Motor neuron (in vitro differentiated cells): ENCODE measurements at regions not wholly inside any gene's neighbourhood (a gene's known extent, or its start where the extent isn't known, plus 50 kb on each side); places are given as distances from the start of the nearest gene placed in this dataset.

Experiments
- ATAC-seq, 8 experiments: fragments of 200-7000 bp; cut with Tn5 transposase; replicated peaks in 6 of 8; 2 replicates each; pipeline ENCODE4 v1.8.0; 2021; ENCODE audit warnings: mild to moderate bottlenecking in 8 of 8, moderate library complexity in 8 of 8
- H3K27ac ChIP-seq, 2 donors: fragments of 250-450 bp; sonication (Bioruptor Pico); 2 replicates each; pipeline ENCODE4 v1.9.0; 2021; ENCODE audit warnings: antibody characterized with exemption in 2 of 2, mild to moderate bottlenecking in 2 of 2, moderate library complexity in 1 of 2
- H3K4me1 ChIP-seq, 2 donors: fragments of 250-450 bp; sonication (Bioruptor Pico); replicated peaks in 1 of 2; 2 replicates each; pipeline ENCODE4 v1.6.1; 2021; ENCODE audit warnings: antibody characterized with exemption in 2 of 2, mild to moderate bottlenecking in 2 of 2, moderate library complexity in 1 of 2
- H3K4me3 ChIP-seq, 5 donors: fragments of 250-450 bp; sonication (Bioruptor Pico); 2 replicates each; pipeline ENCODE4 v1.9.0; 2021; ENCODE audit warnings: antibody characterized with exemption in 5 of 5, mild to moderate bottlenecking in 5 of 5, moderate library complexity in 4 of 5
- WGBS, 10 experiments: fragments of 450-650 bp; shearing (Covaris generic); methylation state at CpG; one replicate each; pipeline ENCODE4 v1.0.0; 2022; 5-methylcytosine and 5-hydroxymethylcytosine counted together
- in situ Hi-C, 9 experiments: fragments of 400-800 bp; cut with MboI; loops; one replicate each; pipeline ENCODE4 v1.15.0; 2021; ENCODE audit warnings: low sequenced_read_pairs in 9 of 9, low pct_unique_long_range_greater_than_20kb in 2 of 9; ENCODE audit not compliant: unreplicated experiment in 9 of 9

DNA sequence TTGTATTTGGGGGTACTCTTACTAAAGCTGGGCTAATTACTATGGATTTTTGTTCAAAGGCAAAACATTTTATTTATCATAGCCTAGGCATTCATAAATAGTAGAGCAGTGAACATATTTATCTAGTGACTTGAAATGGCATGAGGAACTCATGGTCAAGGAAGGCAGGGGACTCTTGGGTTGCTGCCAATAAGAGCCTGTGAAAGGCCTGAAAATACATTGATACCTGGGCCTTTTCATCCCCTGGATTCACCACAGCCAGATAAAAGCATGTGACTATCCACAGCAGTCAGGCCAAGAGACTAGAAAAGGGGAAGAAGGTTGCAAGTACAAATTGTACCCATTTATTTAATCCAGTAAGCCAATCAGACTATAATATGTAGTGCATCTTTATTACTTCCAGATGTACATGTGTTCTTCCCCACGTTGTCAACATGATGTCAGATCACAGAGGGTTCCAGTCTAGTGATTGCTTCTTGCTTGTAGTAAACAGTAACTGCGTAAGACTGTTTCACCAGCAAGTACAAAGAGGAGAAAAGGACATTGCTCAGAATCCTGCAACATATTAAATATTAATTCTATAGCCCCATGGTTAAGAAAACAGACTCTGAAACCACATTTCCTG, 409.7 kb downstream of the NOVA1 start:
- Histone ChIP-seq H3K4me1 (peaks cover 0 to 11% of the 10 kb centered on the region in 2 donors), H3K27ac (no peak overlapping the region), H3K4me3 (no peak overlapping the region)
- no peak for ATAC-seq
- 8 to 92% (median 80%) methylated on average over 1 to 2 of the region's 2 CpGs; no CpG with 5 or more reads in 3 of the 10 experiments for WGBS, 10 experiments
- in situ Hi-C loops = no loop called here

- WGBS, 10 experiments = 10 to 100% (median 69%) methylated on average over 1 to 2 of the region's 2 CpGs; no CpG with 5 or more reads in 1 of the 10 experiments
- H3K27ac ChIP-seq = no peak overlapping the region
- peaks cover 4 to 20% of the 10 kb centered on the region in 2 donors for H3K4me1 ChIP-seq
- in situ Hi-C loops = no loop called here
- H3K4me3 ChIP-seq = no peak overlapping the region
- ATAC-seq = no peak
Observed at GRCh38 chr14:26180221-26180620, 417.6 kb downstream of the NOVA1 start.

- H3K4me1 ChIP-seq = peaks cover 4 to 28% of the 10 kb centered on the region in 2 donors
- ATAC-seq = peak in 2 of 8 experiments; percentile 18 to 24
- in situ Hi-C loops = no loop called here
- no peak overlapping the region for H3K4me3 ChIP-seq
- WGBS, 10 experiments = 56 to 97% (median 90%) methylated on average over 5 to 14 of the region's 14 CpGs; no CpG with 5 or more reads in 2 of the 10 experiments
- no peak overlapping the region for H3K27ac ChIP-seq
Observed at GRCh38 chr14:26175658-26176057, 422.2 kb downstream of the NOVA1 start.

- ATAC-seq = no peak
- 15 to 100% (median 79%) methylated on average over 2 of the region's 2 CpGs; no CpG with 5 or more reads in 3 of the 10 experiments for WGBS, 10 experiments
- Histone ChIP-seq H3K4me1 (peaks cover 4 to 24% of the 10 kb centered on the region in 2 donors), H3K4me3 (no peak overlapping the region), H3K27ac (no peak overlapping the region)
- in situ Hi-C loops = no loop called here
Observed at GRCh38 chr14:26174395-26174794, 423.4 kb downstream of the NOVA1 start.

- peaks cover 4 to 24% of the 10 kb centered on the region in 2 donors for H3K4me1 ChIP-seq
- in situ Hi-C loops = no loop called here
- no peak overlapping the region for H3K27ac ChIP-seq
- H3K4me3 ChIP-seq = no peak overlapping the region
- no peak for ATAC-seq
- 0 to 77% (median 39%) methylated on average over 1 to 2 of the region's 2 CpGs; no CpG with 5 or more reads in 2 of the 10 experiments for WGBS, 10 experiments
Observed at GRCh38 chr14:26173581-26174110, 424.2 kb downstream of the NOVA1 start.

DNA sequence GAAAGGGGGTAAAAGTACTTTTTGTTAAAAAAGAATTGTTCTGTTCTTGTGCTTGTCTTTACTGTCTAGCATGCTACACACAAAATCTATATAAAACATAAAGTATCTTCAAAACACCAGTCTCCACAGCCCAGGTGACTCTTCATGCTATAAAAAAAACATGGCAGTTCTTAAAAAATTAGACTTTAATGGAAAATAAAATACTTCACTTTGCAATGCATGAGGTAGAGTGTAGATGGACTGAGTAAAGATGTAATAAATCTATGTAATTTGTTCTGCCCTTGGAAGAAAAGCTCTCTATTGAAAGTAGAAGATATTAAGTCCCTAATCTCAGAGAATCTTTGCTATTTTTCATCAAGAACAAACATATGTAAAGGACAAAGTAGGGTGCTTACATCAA, 425.4 kb downstream of the NOVA1 start:
- Histone ChIP-seq H3K27ac (no peak overlapping the region), H3K4me3 (no peak overlapping the region), H3K4me1 (peaks cover 4 to 24% of the 10 kb centered on the region in 2 donors)
- in situ Hi-C loops = no loop called here
- ATAC-seq = peak in 4 of 8 experiments; percentile 25 to 58 (median 48)

DNA sequence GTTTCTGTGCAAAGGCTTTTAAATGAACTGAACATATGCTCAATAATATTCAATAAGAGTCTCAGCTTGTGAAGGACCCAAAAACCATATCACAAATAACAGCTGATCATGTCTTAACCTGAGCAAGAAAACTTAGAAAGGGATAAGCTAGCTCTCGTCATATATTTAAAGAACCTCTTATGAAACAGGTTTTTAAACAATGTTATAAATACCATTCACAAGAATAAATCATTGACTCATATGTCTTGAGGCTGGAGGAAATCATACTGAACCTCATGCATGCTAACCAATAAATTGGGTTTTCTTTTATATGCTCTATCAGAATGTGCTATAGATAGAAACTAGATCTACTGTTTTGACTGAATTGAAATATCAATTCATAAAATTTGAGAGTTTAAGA, 426.9 kb downstream of the NOVA1 start:
- Histone ChIP-seq H3K27ac (no peak overlapping the region), H3K4me3 (no peak overlapping the region), H3K4me1 (peaks cover 3 to 12% of the 10 kb centered on the region in 2 donors)
- WGBS, 10 experiments = 0 to 100% (median 88%) methylated on average over 1 of the region's 1 CpG; no CpG with 5 or more reads in 1 of the 10 experiments
- ATAC-seq = no peak
- in situ Hi-C loops = no loop called here

DNA sequence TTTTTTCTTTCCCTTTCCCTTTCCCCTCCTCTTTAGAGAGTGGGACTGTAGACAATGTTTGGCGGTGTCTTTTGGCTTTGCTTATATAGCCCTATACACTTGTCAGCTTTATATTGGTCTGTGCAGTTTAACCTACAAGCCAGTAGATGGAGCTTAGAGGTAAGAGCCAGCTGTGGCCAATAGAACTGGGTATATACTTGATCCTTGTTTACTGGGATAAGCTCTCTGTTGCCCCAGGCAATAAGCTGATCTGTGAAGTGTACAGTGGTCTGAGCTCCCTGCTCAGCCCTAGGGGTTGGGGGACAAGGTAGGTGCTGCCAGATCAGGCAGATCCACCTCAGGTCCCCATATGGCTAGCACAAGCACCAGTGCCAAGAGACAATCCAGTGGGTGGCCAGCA, 434.1 kb downstream of the NOVA1 start:
- WGBS, 10 experiments = 56 to 100% (median 80%) methylated on average over 1 of the region's 1 CpG; no CpG with 5 or more reads in 5 of the 10 experiments

DNA sequence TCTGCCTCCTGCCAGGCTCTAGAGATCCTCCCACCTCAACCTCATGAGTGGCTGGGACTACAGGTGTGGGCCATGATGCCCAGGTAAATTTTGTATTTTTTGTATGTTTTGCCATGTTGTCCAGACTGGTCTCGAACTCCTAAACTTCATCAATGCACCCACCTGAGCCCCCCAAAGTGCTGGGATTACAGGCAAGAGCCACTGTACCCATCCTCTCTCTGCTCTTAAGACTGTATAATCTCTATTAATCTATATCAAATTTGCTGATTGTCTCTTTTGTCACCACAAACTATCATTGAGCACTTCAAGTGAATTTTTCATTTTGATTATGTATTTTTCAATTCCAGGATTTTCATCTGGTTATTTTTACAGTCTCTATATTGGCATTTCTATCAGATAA, 440.3 kb downstream of the NOVA1 start:
- H3K27ac ChIP-seq = no peak overlapping the region
- no peak overlapping the region for H3K4me3 ChIP-seq
- ATAC-seq = no peak
- no peaks in the 10 kb centered on the region for H3K4me1 ChIP-seq
- in situ Hi-C loops = no loop called here
- 0 to 100% (median 0%) methylated on average over 1 of the region's 1 CpG; no CpG with 5 or more reads in 4 of the 10 experiments for WGBS, 10 experiments

More for the DNA sequence above, 434.1 kb downstream of the NOVA1 start:
- ATAC-seq = peak in 6 of 8 experiments; percentile 16 to 76 (median 52)
- in situ Hi-C loops = no loop called here
- no peaks in the 10 kb centered on the region for H3K4me1 ChIP-seq
- H3K4me3 ChIP-seq = no peak overlapping the region
- H3K27ac ChIP-seq = no peak overlapping the region

GRCh38 chr14:26143057-26143456, 454.8 kb downstream of the NOVA1 start:
- no peak overlapping the region for H3K4me3 ChIP-seq

DNA sequence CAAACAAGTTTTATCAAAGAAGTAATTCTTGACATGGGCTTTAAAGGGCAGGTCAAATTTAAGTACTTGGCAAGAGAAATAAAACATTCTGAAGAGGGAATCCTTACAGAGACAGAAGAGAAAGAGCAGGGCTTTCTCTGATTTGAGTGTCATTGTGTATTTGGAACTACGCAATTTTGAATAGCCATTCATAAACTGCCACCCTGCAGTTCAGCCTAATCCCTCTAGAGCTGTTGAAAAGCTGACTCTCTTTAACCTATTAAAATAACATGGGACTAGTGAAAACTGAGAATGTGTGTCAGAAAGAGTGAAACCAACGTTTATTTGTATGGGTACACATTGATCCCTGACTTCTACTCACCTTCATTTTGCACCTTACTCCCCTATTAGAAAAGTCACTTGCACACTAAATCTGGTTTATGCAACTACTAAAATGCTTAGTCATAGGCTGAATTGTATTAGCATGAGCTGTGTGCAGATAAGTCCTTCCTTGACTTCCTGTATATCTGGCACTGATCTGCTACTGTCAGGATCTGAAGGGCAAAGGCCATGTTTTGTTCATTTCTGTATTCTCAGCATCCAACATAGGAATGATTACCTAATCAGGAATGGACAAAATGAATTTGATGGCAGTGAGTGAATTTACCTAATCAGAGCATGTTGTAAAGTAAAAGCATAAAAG, 458.9 kb downstream of the NOVA1 start:
- H3K27ac ChIP-seq = no peak overlapping the region
- peak in 7 of 8 experiments; percentile 40 to 63 (median 56) for ATAC-seq
- peaks cover 5 to 15% of the 10 kb centered on the region in 2 donors for H3K4me1 ChIP-seq
- WGBS, 10 experiments = 0 to 60% (median 40%) methylated on average over 1 to 2 of the region's 2 CpGs; no CpG with 5 or more reads in 3 of the 10 experiments
- in situ Hi-C loops = no loop called here
- no peak overlapping the region for H3K4me3 ChIP-seq

More at GRCh38 chr14:26143057-26143456, 454.8 kb downstream of the NOVA1 start:
- Histone ChIP-seq H3K4me1 (peaks cover 5 to 6% of the 10 kb centered on the region in 2 donors), H3K27ac (no peak overlapping the region)
- in situ Hi-C loops = no loop called here
- ATAC-seq = no peak
- WGBS, 10 experiments = 0 to 71% (median 40%) methylated on average over 1 to 2 of the region's 2 CpGs; no CpG with 5 or more reads in 3 of the 10 experiments

GRCh38 chr14:26137161-26137560, 460.7 kb downstream of the NOVA1 start:
- Histone ChIP-seq H3K27ac (no peak overlapping the region), H3K4me3 (no peak overlapping the region), H3K4me1 (peaks cover 5 to 15% of the 10 kb centered on the region in 2 donors)
- WGBS, 10 experiments = 0 to 86% (median 42%) methylated on average over 1 of the region's 1 CpG; no CpG with 5 or more reads in 6 of the 10 experiments
- no peak for ATAC-seq
- in situ Hi-C loops = no loop called here

- peak in 4 of 8 experiments; percentile 29 to 64 (median 47) for ATAC-seq
- Histone ChIP-seq H3K4me3 (no peak overlapping the region), H3K4me1 (peaks cover 0 to 8% of the 10 kb centered on the region in 2 donors), H3K27ac (no peak overlapping the region)
- in situ Hi-C loops = no loop called here
Observed at GRCh38 chr14:26132061-26132645, 465.7 kb downstream of the NOVA1 start.
